ENCODE measurements at regions not wholly inside any gene's neighbourhood (a gene's known extent, or its start where the extent isn't known, plus 50 kb on each side); places are given as distances from the start of the nearest gene placed in this dataset.

DNA sequence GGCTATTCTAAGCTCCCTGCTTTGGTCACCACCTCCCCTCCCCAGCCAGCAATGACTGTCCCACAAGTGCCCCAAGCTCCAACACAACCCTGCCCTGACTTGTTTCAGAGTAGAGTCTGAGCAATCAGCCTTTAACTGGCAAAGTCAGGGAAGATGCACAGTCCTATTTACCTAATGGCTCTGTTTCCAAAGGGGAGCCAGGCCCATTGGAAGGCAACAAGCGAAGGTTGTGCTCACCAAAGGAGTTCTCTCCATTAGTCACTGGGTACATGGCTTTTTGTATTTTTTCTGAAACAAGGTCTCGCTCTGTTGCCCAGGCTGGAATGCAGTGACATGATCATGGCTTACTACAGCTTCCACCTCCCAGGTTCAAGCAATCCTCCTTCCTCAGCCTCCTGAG, 267.1 kb upstream of the CRY1 start:
- TF ChIP-seq, protein P1, sequence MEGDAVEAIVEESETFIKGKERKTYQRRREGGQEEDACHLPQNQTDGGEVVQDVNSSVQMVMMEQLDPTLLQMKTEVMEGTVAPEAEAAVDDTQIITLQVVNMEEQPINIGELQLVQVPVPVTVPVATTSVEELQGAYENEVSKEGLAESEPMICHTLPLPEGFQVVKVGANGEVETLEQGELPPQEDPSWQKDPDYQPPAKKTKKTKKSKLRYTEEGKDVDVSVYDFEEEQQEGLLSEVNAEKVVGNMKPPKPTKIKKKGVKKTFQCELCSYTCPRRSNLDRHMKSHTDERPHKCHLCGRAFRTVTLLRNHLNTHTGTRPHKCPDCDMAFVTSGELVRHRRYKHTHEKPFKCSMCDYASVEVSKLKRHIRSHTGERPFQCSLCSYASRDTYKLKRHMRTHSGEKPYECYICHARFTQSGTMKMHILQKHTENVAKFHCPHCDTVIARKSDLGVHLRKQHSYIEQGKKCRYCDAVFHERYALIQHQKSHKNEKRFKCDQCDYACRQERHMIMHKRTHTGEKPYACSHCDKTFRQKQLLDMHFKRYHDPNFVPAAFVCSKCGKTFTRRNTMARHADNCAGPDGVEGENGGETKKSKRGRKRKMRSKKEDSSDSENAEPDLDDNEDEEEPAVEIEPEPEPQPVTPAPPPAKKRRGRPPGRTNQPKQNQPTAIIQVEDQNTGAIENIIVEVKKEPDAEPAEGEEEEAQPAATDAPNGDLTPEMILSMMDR (conservative IDR thresholded peaks at IDR 0.05; ENCODE audit: low read length), result no peak
- no peak for TF ChIP-seq EZH2phosphoT487 (IDR thresholded peaks at IDR 0.05; ENCODE audit: borderline replicate concordance)
